ENCODE measurements at regions not wholly inside any gene's neighbourhood (a gene's known extent, or its start where the extent isn't known, plus 50 kb on each side); places are given as distances from the start of the nearest gene placed in this dataset.
"Not testable (repeated sequence)": the region's sequence is repeated elsewhere in the genome, so short reads cannot be mapped to it uniquely, and the experiment has no call there.

DNA sequence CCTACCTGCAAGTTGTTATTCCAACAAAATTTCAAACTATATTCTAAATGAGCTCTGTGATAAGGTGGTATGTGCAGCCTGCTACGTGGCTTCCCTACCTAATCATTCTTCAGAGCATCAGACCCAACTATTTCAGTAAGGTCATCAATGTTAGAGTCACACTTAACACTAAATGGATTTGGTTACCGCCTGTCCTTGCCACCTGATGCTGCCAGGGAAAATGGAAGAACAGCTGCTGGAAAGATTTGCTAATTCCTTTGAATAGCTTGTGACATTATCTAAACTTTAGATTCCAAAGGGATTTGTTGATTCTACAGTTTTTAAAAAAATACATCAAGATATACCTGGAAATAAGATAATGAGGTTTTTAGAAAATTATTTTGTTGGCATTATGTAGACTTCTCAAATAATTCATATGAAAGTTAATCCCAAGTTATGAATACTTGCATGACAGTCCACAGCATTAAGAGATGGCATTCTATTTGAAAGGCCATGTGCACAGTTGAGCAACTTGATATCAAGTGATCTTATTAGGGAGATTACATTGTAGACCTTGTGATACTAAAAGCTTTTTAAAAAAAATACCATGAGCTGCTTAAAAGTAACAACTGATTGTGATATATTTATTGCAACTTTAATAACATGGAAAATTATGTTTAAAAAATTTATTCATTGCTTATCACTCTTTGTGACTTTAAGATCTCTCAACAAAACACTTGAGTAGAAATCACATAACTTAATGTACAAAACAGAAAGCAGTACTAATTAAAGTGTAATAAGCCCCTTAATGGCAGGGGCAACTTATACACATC, 98.3 kb upstream of the UGP2 start:
- no peak overlapping the region for H3K4me3 ChIP-seq (ENCODE audit: low read depth, low read length, poor library complexity, severe bottlenecking)
- no peaks in the 10 kb centered on the region for H3K79me2 ChIP-seq (ENCODE audit: insufficient read depth, low read length)
- no peaks in the 10 kb centered on the region for H3K36me3 ChIP-seq (ENCODE audit: insufficient read depth, low read length)
- 0 out of 2 replicates have a peak, but pooled peaks cover 3% of the 10 kb centered on the region for H3K9me3 ChIP-seq (ENCODE audit: low read length)
- H3K4me1 ChIP-seq (ENCODE audit: insufficient read depth, low read length, severe bottlenecking) = peaks cover 11% of the 10 kb centered on the region
- H4K20me1 ChIP-seq (ENCODE audit: insufficient read depth, low read length) = no peaks in the 10 kb centered on the region
- no peak overlapping the region for H3K9ac ChIP-seq (ENCODE audit: low read length)
- H2AFZ ChIP-seq (ENCODE audit: low read length) = no peak overlapping the region
- H3F3A ChIP-seq (ENCODE audit: insufficient read depth, low read length) = no peaks in the 10 kb centered on the region
- H3K27ac ChIP-seq (ENCODE audit: low read depth, low read length, poor library complexity, severe bottlenecking) = no peak overlapping the region
- H3K27me3 ChIP-seq (ENCODE audit: insufficient read depth, low read length) = no peaks in the 10 kb centered on the region
- no peak overlapping the region for H3K4me2 ChIP-seq (ENCODE audit: low read length)
- no peaks in the 10 kb centered on the region for H3K9me2 ChIP-seq (ENCODE audit: low read depth, low read length)
- no peak for TF ChIP-seq CTCF (IDR thresholded peaks at IDR 0.05; ENCODE audit: low read length)
- no peak for TF ChIP-seq EZH2 (IDR thresholded peaks at IDR 0.05; ENCODE audit: borderline replicate concordance, low read length)

DNA sequence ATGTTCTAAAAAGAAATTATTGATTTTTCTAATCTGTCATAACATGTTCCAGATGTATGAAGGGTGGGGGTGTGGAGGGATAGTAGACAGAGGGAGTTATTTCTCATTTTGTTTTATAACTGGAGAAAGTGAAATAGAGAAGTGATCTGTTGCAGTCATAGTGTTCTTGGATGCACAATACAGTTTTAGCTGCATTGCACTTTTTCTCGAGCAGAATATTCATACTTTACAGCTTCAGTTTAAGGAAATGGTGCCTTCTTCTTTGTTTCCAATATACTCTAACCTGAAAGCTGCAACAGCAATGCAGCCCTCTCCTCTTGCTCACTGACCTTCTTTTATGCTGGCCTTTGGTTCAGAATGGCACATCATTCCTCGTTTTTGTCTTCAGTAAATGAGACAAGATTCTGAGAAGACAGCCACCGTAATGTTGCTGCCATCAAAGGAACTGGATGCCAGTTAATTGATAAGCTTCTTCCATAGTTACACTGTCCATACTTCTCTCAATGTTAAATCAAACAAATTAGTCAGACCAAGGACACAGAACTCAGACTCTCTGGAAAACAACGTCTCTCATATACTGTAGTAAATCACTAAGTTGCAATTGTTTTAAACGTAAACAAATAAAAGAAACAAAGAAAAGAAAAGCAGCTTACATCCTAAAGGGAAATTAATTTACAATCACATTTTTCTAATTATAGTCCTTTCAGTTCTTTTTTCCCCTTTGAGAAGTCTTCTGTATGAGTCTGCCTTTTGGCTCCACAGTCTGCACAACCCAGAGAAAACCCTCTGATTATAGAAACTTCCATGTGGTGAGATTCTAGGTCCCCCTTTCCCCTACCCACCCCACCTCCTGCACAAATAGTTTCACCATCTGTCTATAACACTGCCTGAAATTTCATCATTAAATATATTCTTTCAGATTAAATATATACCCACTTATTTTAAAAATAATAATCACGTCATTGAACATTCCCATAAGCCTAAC, 97.4 kb upstream of the UGP2 start:
- H4K20me1 ChIP-seq (ENCODE audit: insufficient read depth, low read length) = no peaks in the 10 kb centered on the region
- no peaks in the 10 kb centered on the region for H3K36me3 ChIP-seq (ENCODE audit: insufficient read depth, low read length)
- no peaks in the 10 kb centered on the region for H3K79me2 ChIP-seq (ENCODE audit: insufficient read depth, low read length)
- H3K27me3 ChIP-seq (ENCODE audit: insufficient read depth, low read length) = no peaks in the 10 kb centered on the region
- H3K4me3 ChIP-seq (ENCODE audit: low read depth, low read length, poor library complexity, severe bottlenecking) = no peak overlapping the region
- TF ChIP-seq CTCF (IDR thresholded peaks at IDR 0.05; ENCODE audit: low read length) = no peak
- TF ChIP-seq EZH2 (IDR thresholded peaks at IDR 0.05; ENCODE audit: borderline replicate concordance, low read length) = no peak
- no peak overlapping the region for H3K4me2 ChIP-seq (ENCODE audit: low read length)
- H3K9me3 ChIP-seq (ENCODE audit: low read length) = 0 out of 2 replicates have a peak, but pooled peaks cover 3% of the 10 kb centered on the region
- H3K9me2 ChIP-seq (ENCODE audit: low read depth, low read length) = no peaks in the 10 kb centered on the region
- peaks cover 11% of the 10 kb centered on the region for H3K4me1 ChIP-seq (ENCODE audit: insufficient read depth, low read length, severe bottlenecking)
- H3K9ac ChIP-seq (ENCODE audit: low read length) = no peak overlapping the region
- peak overlapping the region; percentile 45 for H2AFZ ChIP-seq (ENCODE audit: low read length)
- no peaks in the 10 kb centered on the region for H3F3A ChIP-seq (ENCODE audit: insufficient read depth, low read length)
- H3K27ac ChIP-seq (ENCODE audit: low read depth, low read length, poor library complexity, severe bottlenecking) = no peak overlapping the region

- peaks cover 11% of the 10 kb centered on the region for H3K4me1 ChIP-seq (ENCODE audit: insufficient read depth, low read length, severe bottlenecking)
- H3K27ac ChIP-seq (ENCODE audit: low read depth, low read length, poor library complexity, severe bottlenecking); H3K4me3 ChIP-seq (ENCODE audit: low read depth, low read length, poor library complexity, severe bottlenecking); H3K79me2 ChIP-seq (ENCODE audit: insufficient read depth, low read length); H3K4me2 ChIP-seq (ENCODE audit: low read length); H3K9ac ChIP-seq (ENCODE audit: low read length); H2AFZ ChIP-seq (ENCODE audit: low read length); H4K20me1 ChIP-seq (ENCODE audit: insufficient read depth, low read length); H3K36me3 ChIP-seq (ENCODE audit: insufficient read depth, low read length); H3K9me3 ChIP-seq (ENCODE audit: low read length); H3K9me2 ChIP-seq (ENCODE audit: low read depth, low read length); H3K27me3 ChIP-seq (ENCODE audit: insufficient read depth, low read length); H3F3A ChIP-seq (ENCODE audit: insufficient read depth, low read length): not testable (repeated sequence)
Observed at GRCh38 chr2:63746548-63746947, 95.1 kb upstream of the UGP2 start.
